ENCODE measurements at regions not wholly inside any gene's neighbourhood (a gene's known extent, or its start where the extent isn't known, plus 50 kb on each side); places are given as distances from the start of the nearest gene placed in this dataset.

GRCh38 chr2:9085353-9085752 is 81.9 kb upstream of the MBOAT2 start:
- DNase-seq, result no peak
- no peak for TF ChIP-seq CTCF (IDR thresholded peaks at IDR 0.05; ENCODE audit: partially characterized antibody, unreplicated experiment)
- peaks cover 9% of the 10 kb centered on the region for H3K36me3 Mint-ChIP-seq (ENCODE audit: unreplicated experiment)
- no peak overlapping the region for H3K4me3 Mint-ChIP-seq (ENCODE audit: unreplicated experiment)
- H3K9me3 Mint-ChIP-seq (ENCODE audit: unreplicated experiment), result peaks cover 2% of the 10 kb centered on the region
- H3K4me1 Mint-ChIP-seq (ENCODE audit: low read depth, unreplicated experiment), result no peaks in the 10 kb centered on the region
- H3K27ac Mint-ChIP-seq (ENCODE audit: unreplicated experiment), result no peak overlapping the region
- no peaks in the 10 kb centered on the region for H3K27me3 Mint-ChIP-seq (ENCODE audit: unreplicated experiment)

GRCh38 chr2:9083287-9083686 is 79.8 kb upstream of the MBOAT2 start:
- Mint-ChIP-seq H3K27ac (ENCODE audit: unreplicated experiment) (no peak overlapping the region), H3K36me3 (ENCODE audit: unreplicated experiment) (peaks cover 9% of the 10 kb centered on the region), H3K4me1 (ENCODE audit: low read depth, unreplicated experiment) (no peaks in the 10 kb centered on the region), H3K27me3 (ENCODE audit: unreplicated experiment) (no peaks in the 10 kb centered on the region), H3K9me3 (ENCODE audit: unreplicated experiment) (peaks cover 2% of the 10 kb centered on the region), H3K4me3 (ENCODE audit: unreplicated experiment) (no peak overlapping the region)
- TF ChIP-seq CTCF (IDR thresholded peaks at IDR 0.05; ENCODE audit: partially characterized antibody, unreplicated experiment), result no peak
- no peak for DNase-seq

GRCh38 chr2:9082158-9082557 is 78.7 kb upstream of the MBOAT2 start:
- no peak for DNase-seq
- TF ChIP-seq CTCF (IDR thresholded peaks at IDR 0.05; ENCODE audit: partially characterized antibody, unreplicated experiment), result no peak
- H3K36me3 Mint-ChIP-seq (ENCODE audit: unreplicated experiment), result peaks cover 9% of the 10 kb centered on the region

GRCh38 chr2:9081750-9082149 is 78.3 kb upstream of the MBOAT2 start:
- Mint-ChIP-seq H3K36me3 (ENCODE audit: unreplicated experiment) (peaks cover 9% of the 10 kb centered on the region), H3K4me1 (ENCODE audit: low read depth, unreplicated experiment) (no peaks in the 10 kb centered on the region), H3K4me3 (ENCODE audit: unreplicated experiment) (no peak overlapping the region), H3K27me3 (ENCODE audit: unreplicated experiment) (no peaks in the 10 kb centered on the region), H3K9me3 (ENCODE audit: unreplicated experiment) (peaks cover 2% of the 10 kb centered on the region), H3K27ac (ENCODE audit: unreplicated experiment) (no peak overlapping the region)
- no peak for DNase-seq
- TF ChIP-seq CTCF (IDR thresholded peaks at IDR 0.05; ENCODE audit: partially characterized antibody, unreplicated experiment), result no peak

More at GRCh38 chr2:9082158-9082557, 78.7 kb upstream of the MBOAT2 start:
- Mint-ChIP-seq H3K27ac (ENCODE audit: unreplicated experiment) (no peak overlapping the region), H3K27me3 (ENCODE audit: unreplicated experiment) (no peaks in the 10 kb centered on the region), H3K9me3 (ENCODE audit: unreplicated experiment) (peaks cover 2% of the 10 kb centered on the region), H3K4me3 (ENCODE audit: unreplicated experiment) (no peak overlapping the region), H3K4me1 (ENCODE audit: low read depth, unreplicated experiment) (no peaks in the 10 kb centered on the region)

GRCh38 chr2:9078405-9078804 is 74.9 kb upstream of the MBOAT2 start:
- H3K4me1 Mint-ChIP-seq (ENCODE audit: low read depth, unreplicated experiment), result no peaks in the 10 kb centered on the region
- no peak for DNase-seq
- peaks cover 9% of the 10 kb centered on the region for H3K36me3 Mint-ChIP-seq (ENCODE audit: unreplicated experiment)
- no peak for TF ChIP-seq CTCF (IDR thresholded peaks at IDR 0.05; ENCODE audit: partially characterized antibody, unreplicated experiment)
- no peak overlapping the region for H3K27ac Mint-ChIP-seq (ENCODE audit: unreplicated experiment)
- H3K4me3 Mint-ChIP-seq (ENCODE audit: unreplicated experiment), result no peak overlapping the region
- H3K27me3 Mint-ChIP-seq (ENCODE audit: unreplicated experiment), result no peaks in the 10 kb centered on the region
- H3K9me3 Mint-ChIP-seq (ENCODE audit: unreplicated experiment), result peaks cover 2% of the 10 kb centered on the region

All from glutamatergic neuron (in vitro differentiated cells).